K562 (cell line): ENCODE measurements at regions not wholly inside any gene's neighbourhood (a gene's known extent, or its start where the extent isn't known, plus 50 kb on each side); places are given as distances from the start of the nearest gene placed in this dataset.

Source experiments
- ATAC-seq: fragments of 200-7000 bp; cut with Tn5 transposase; 3 replicates; pipeline ENCODE4 v1.9.1; 2020; ENCODE audit warnings: moderate library complexity
- BruUV-seq: library from RNA; stranded (reverse); fragments of 400-500 nt; replicated peaks from 2 replicates; lab custom pipeline; 2021; lab: Mats Ljungman, UMichigan
- CTCF ChIA-PET: fragments of 300-600 bp; formaldehyde crosslinking; extraction: SDS; loops from one replicate; lab custom pipeline; 2021; ENCODE audit warnings: low intra/inter-chr PET ratio; lab: Yijun Ruan, JAX
- POLR2A ChIA-PET: fragments of 300-600, 350-650 bp; sonication (Branson Sonifier 250); formaldehyde crosslinking; extraction: SDS; loops from one replicate; lab custom pipeline; 2021; ENCODE audit warnings: antibody characterized with exemption, inconsistent platforms; lab: Yijun Ruan, JAX
- DNase-seq, 4 experiments: peaks; one replicate each; pipeline versions ENCODE4 v3.0.0 to v3.0.0-alpha.2; 2011 to 2018; ENCODE audit warnings: low spot score in 3 of 4, mixed read lengths in 3 of 4; ENCODE audit errors: extremely low read depth in 1 of 4
- FAIRE-seq: peaks from 2 replicates; lab custom pipeline; 2011; peaks lifted over from hg19 to GRCh38; lab: Jason Lieb, UNC
- H2AFZ ChIP-seq: 2 replicates; pipeline ENCODE4 v1.6.0; 2011; ENCODE audit warnings: low read depth, low read length, control low read depth, inconsistent platforms
- H3K27ac ChIP-seq: fragments of 200-600 bp; 3 replicates; pipeline ENCODE4 v1.8.0; 2011; ENCODE audit warnings: low read depth, mild to moderate bottlenecking, control low read depth, inconsistent platforms, low read length, moderate library complexity, mixed read lengths; ENCODE audit errors: extremely low read depth
- H3K27me3 ChIP-seq, 2 experiments: fragments of 300-600 bp in 1 of 2; 2 replicates in 1 of 2; 3 replicates in 1 of 2; pipeline versions ENCODE4 v1.6.0 to v1.8.0; 2011; ENCODE audit warnings: inconsistent platforms in 2 of 2, low read length in 2 of 2, mild to moderate bottlenecking in 1 of 2, mixed read lengths in 1 of 2, moderate library complexity in 1 of 2; ENCODE audit not compliant: control insufficient read depth in 2 of 2, insufficient read depth in 2 of 2
- H3K36me3 ChIP-seq: fragments of 300-600 bp; 3 replicates; pipeline ENCODE4 v1.8.0; 2011; ENCODE audit warnings: mild to moderate bottlenecking, low read length, inconsistent platforms; ENCODE audit not compliant: control insufficient read depth, insufficient read depth
- H3K4me1 ChIP-seq, 2 experiments: fragments of 200-600 bp in 1 of 2; replicated peaks in 1 of 2; 2 replicates in 1 of 2; 3 replicates in 1 of 2; pipeline versions ENCODE4 v1.5.1 to v1.8.0; 2011; ENCODE audit warnings: inconsistent platforms in 2 of 2, low read length in 2 of 2, mild to moderate bottlenecking in 1 of 2, mixed read lengths in 1 of 2, moderate library complexity in 1 of 2; ENCODE audit not compliant: control insufficient read depth in 2 of 2, insufficient read depth in 2 of 2
- H3K4me2 ChIP-seq: 2 replicates; pipeline ENCODE4 v1.6.1; 2011; ENCODE audit warnings: low read length, control low read depth, inconsistent platforms, mixed read lengths; ENCODE audit not compliant: insufficient read depth
- H3K4me3 ChIP-seq: fragments of 200-600 bp; sonication (generic), shearing (Covaris generic); 2 replicates; pipeline ENCODE4 v1.5.1; 2016; ENCODE audit warnings: control low read depth, inconsistent platforms
- H3K79me2 ChIP-seq: fragments of 200-600 bp; 3 replicates; pipeline ENCODE4 v1.8.0; 2011; ENCODE audit warnings: low read length, inconsistent platforms; ENCODE audit not compliant: control insufficient read depth, insufficient read depth
- H3K9ac ChIP-seq, 2 experiments: 2 replicates each; pipeline versions ENCODE4 v1.6.0 to v1.6.1; 2011; ENCODE audit warnings: low read depth in 2 of 2, low read length in 2 of 2, control low read depth in 1 of 2, inconsistent platforms in 1 of 2, mild to moderate bottlenecking in 1 of 2, mixed read lengths in 1 of 2; ENCODE audit not compliant: insufficient read depth in 1 of 2
- H3K9me1 ChIP-seq: one replicate; pipeline ENCODE4 v1.6.0; 2011; ENCODE audit warnings: inconsistent platforms, mild to moderate bottlenecking, low read length, moderate library complexity; ENCODE audit not compliant: control insufficient read depth, insufficient read depth
- H3K9me3 ChIP-seq: replicated peaks from 2 replicates; pipeline ENCODE4 v1.5.1; 2011; ENCODE audit warnings: low read depth, low read length, inconsistent platforms; ENCODE audit not compliant: control insufficient read depth, insufficient read depth
- H4K20me1 ChIP-seq: replicated peaks from 2 replicates; pipeline ENCODE4 v1.6.1; 2011; ENCODE audit warnings: low read length, inconsistent platforms, mixed read lengths; ENCODE audit not compliant: control insufficient read depth, insufficient read depth
- CXXC5 ChIP-seq: fragments of 250-450 bp; sonication (Bioruptor Pico); IDR thresholded peaks from 2 replicates; pipeline ENCODE4 v1.8.0; 2022; ENCODE audit warnings: inconsistent platforms, mild to moderate bottlenecking, moderate library complexity
- E4F1 ChIP-seq: fragments of 250-450 bp; sonication (Bioruptor Pico); IDR thresholded peaks from 2 replicates; pipeline ENCODE4 v1.5.0; 2021; ENCODE audit warnings: mild to moderate bottlenecking, borderline replicate concordance
- ELF2 ChIP-seq: fragments of 250-450 bp; sonication (Bioruptor Pico); IDR thresholded peaks from 2 replicates; pipeline ENCODE4 v1.5.0; 2021; ENCODE audit warnings: mild to moderate bottlenecking
- ETS2 ChIP-seq: IDR thresholded peaks from 2 replicates; pipeline ENCODE4 v1.6.1; 2016; ENCODE audit warnings: borderline replicate concordance, missing genetic modification characterization, mild to moderate bottlenecking, moderate library complexity, missing compliant biosample characterization; ENCODE audit not compliant: poor library complexity, severe bottlenecking
- MAFK ChIP-seq: IDR thresholded peaks from 2 replicates; pipeline ENCODE4 v1.6.1; 2011; ENCODE audit warnings: low read length, improper control_type of control experiment
- NFE2L1 ChIP-seq: fragments of 450-650 bp; IDR thresholded peaks from 2 replicates; pipeline ENCODE4 v1.6.1; 2016; ENCODE audit warnings: missing genetic modification characterization, low read depth, mild to moderate bottlenecking, missing compliant biosample characterization, moderate library complexity, borderline replicate concordance
- SLC30A9 ChIP-seq: fragments of 250-450 bp; sonication (Bioruptor Pico); IDR thresholded peaks from 2 replicates; pipeline ENCODE4 v1.8.0; 2022; ENCODE audit warnings: mild to moderate bottlenecking, moderate library complexity
- TAF9B ChIP-seq: fragments of 450-650 bp; IDR thresholded peaks from 2 replicates; pipeline ENCODE4 v1.6.1; 2018; ENCODE audit warnings: mild to moderate bottlenecking; ENCODE audit not compliant: partially characterized antibody
- TFE3 ChIP-seq: fragments of 450-650 bp; formaldehyde crosslinking; IDR thresholded peaks from 2 replicates; pipeline ENCODE4 v1.4.0; 2020; ENCODE audit warnings: mild to moderate bottlenecking, mixed read lengths
- USF1 ChIP-seq: sonication (generic); formaldehyde crosslinking; IDR thresholded peaks from 2 replicates; pipeline ENCODE4 v1.9.0; 2022; ENCODE audit warnings: mild to moderate bottlenecking, missing genetic modification reagents
- ZBTB2 ChIP-seq: fragments of 450-650 bp; IDR thresholded peaks from 2 replicates; pipeline ENCODE4 v1.6.1; 2016; ENCODE audit warnings: antibody characterized with exemption
- ZNF282 ChIP-seq: sonication (generic); formaldehyde crosslinking; IDR thresholded peaks from 2 replicates; pipeline ENCODE4 v1.8.1; 2023; ENCODE audit warnings: missing genetic modification reagents
- ZNF3 ChIP-seq: fragments of 250-450 bp; sonication (Bioruptor Pico); IDR thresholded peaks from 2 replicates; pipeline ENCODE4 v1.5.0; 2021; ENCODE audit warnings: mild to moderate bottlenecking, moderate library complexity
- ZNF518B ChIP-seq: fragments of 250-450 bp; sonication (Bioruptor Pico); IDR thresholded peaks from 2 replicates; pipeline ENCODE4 v1.5.0; 2021; ENCODE audit warnings: mild to moderate bottlenecking, moderate library complexity
- WGBS: fragments of 100-300 bp; shearing (Covaris generic); methylation state at CpG from one replicate; pipeline ENCODE4 v1.1.6; 2016; ENCODE audit warnings: low coverage, mixed read lengths; ENCODE audit not compliant: insufficient coverage; ENCODE audit errors: missing lambda C conversion rate; 5-methylcytosine and 5-hydroxymethylcytosine counted together
- in situ Hi-C: fragments of 300-500 bp; cut with MboI; formaldehyde crosslinking; loops from 4 replicates; pipeline ENCODE4 v1.15.0; 2018; ENCODE audit warnings: inconsistent platforms, mixed read lengths
- intact Hi-C: fragments of 100-400 bp; cut with micrococcal nuclease; formaldehyde crosslinking; loops from 2 replicates; pipeline ENCODE4 v1.14.2; 2022

- POLR2A ChIA-PET = no interaction called here
- in situ Hi-C loops (no loop called here), intact Hi-C loops (no loop called here)
- H3K9me3 ChIP-seq = no peaks in the 10 kb centered on the region
- H4K20me1 ChIP-seq = no peaks in the 10 kb centered on the region
- H3K4me2 ChIP-seq = no peak overlapping the region
- ATAC-seq (no peak), DNase-seq (no peak), FAIRE-seq (no peak)
- WGBS = 3% methylated on average over 4 of the region's 4 CpGs
- BruUV-seq = no TSS peak
- H2AFZ ChIP-seq = no peak overlapping the region
- no peak overlapping the region for H3K9ac ChIP-seq
- no peaks in the 10 kb centered on the region; a peak in 1 of 5 replicates for H3K4me1 ChIP-seq
- CTCF ChIA-PET = no interaction called here
- H3K4me3 ChIP-seq = no peak overlapping the region
- H3K27ac ChIP-seq = no peak overlapping the region
- H3K27me3 ChIP-seq = no peaks in the 10 kb centered on the region
- H3K36me3 ChIP-seq = no peaks in the 10 kb centered on the region
- no peaks in the 10 kb centered on the region for H3K79me2 ChIP-seq
- H3K9me1 ChIP-seq = no peaks in the 10 kb centered on the region
- TF ChIP-seq ZNF282 (CRISPR knock-in tag) (no peak), E4F1 (CRISPR knock-in tag) (no peak), ELF2 (no peak), USF1 (no peak), ZNF3 (CRISPR knock-in tag) (no peak), ZBTB2 (no peak), CXXC5 (CRISPR knock-in tag) (no peak), MAFK (no peak), NFE2L1 (no peak), ETS2 (tag) (no peak), SLC30A9 (CRISPR knock-in tag) (no peak), TFE3 (no peak), ZNF518B (no peak), TAF9B (no peak)
Measured at GRCh38 chr2:17101596-17101995, 416.6 kb downstream of the RAD51AP2 start.
